ENCODE measurements at regions not wholly inside any gene's neighbourhood (a gene's known extent, or its start where the extent isn't known, plus 50 kb on each side); places are given as distances from the start of the nearest gene placed in this dataset.
A peak's percentile ranks its signal among the peaks of the same experiment; 100 is the strongest.

DNA sequence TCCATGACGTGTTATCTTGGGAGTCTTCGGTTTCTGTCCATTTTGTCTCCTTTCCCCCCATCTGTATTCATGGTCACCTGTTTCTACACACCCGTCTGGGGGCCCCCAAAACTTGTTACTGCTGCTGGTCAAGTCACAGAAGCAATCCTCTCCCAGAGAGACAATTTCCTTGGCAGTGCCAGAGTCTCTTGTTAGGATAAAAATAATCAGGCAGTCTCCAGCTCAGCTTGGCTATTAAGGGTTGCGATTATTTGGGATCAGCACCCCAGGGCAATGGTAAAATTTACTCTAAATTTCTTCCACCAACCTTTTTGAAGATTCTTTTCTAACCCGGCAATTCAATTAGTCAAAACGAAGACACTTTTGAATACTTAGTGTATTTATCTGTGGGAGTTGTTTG lies 229.1 kb upstream of the JARID2 start (continued):
- TF ChIP-seq, protein P1, sequence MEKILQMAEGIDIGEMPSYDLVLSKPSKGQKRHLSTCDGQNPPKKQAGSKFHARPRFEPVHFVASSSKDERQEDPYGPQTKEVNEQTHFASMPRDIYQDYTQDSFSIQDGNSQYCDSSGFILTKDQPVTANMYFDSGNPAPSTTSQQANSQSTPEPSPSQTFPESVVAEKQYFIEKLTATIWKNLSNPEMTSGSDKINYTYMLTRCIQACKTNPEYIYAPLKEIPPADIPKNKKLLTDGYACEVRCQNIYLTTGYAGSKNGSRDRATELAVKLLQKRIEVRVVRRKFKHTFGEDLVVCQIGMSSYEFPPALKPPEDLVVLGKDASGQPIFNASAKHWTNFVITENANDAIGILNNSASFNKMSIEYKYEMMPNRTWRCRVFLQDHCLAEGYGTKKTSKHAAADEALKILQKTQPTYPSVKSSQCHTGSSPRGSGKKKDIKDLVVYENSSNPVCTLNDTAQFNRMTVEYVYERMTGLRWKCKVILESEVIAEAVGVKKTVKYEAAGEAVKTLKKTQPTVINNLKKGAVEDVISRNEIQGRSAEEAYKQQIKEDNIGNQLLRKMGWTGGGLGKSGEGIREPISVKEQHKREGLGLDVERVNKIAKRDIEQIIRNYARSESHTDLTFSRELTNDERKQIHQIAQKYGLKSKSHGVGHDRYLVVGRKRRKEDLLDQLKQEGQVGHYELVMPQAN (conservative IDR thresholded peaks at IDR 0.05) = no peak
- TF ChIP-seq SMARCA5 (IDR thresholded peaks at IDR 0.05) = no peak

DNA sequence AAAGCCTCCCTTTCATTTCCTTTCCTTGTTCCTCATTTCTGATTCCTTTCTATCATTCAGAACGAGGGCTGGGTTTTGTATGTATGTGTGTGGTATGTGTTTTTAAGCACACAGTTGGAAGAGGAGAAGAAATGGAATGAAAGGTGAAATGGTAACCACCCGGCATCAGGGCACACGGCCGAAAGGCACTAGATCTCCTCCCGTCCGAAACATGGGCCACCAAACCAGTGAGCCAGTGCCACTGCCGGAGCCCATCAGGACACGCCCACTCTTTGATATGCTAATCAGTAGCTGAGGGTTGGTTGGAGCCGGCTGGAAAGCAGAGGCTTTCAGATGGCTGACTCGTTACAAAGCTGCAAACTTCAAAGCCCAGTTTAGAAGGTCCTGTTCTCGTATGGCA lies 228.6 kb upstream of the JARID2 start:
- H3K27me3 ChIP-seq (replicated peaks in 1 of 2; ENCODE audit: control insufficient read depth in 2 of 2, insufficient read depth in 2 of 2, low read length in 1 of 2) = no peaks in the 10 kb centered on the region
- ATAC-seq = peak; percentile 38; the same call in 1 of the 3 replicates
- TF ChIP-seq, protein P2, sequence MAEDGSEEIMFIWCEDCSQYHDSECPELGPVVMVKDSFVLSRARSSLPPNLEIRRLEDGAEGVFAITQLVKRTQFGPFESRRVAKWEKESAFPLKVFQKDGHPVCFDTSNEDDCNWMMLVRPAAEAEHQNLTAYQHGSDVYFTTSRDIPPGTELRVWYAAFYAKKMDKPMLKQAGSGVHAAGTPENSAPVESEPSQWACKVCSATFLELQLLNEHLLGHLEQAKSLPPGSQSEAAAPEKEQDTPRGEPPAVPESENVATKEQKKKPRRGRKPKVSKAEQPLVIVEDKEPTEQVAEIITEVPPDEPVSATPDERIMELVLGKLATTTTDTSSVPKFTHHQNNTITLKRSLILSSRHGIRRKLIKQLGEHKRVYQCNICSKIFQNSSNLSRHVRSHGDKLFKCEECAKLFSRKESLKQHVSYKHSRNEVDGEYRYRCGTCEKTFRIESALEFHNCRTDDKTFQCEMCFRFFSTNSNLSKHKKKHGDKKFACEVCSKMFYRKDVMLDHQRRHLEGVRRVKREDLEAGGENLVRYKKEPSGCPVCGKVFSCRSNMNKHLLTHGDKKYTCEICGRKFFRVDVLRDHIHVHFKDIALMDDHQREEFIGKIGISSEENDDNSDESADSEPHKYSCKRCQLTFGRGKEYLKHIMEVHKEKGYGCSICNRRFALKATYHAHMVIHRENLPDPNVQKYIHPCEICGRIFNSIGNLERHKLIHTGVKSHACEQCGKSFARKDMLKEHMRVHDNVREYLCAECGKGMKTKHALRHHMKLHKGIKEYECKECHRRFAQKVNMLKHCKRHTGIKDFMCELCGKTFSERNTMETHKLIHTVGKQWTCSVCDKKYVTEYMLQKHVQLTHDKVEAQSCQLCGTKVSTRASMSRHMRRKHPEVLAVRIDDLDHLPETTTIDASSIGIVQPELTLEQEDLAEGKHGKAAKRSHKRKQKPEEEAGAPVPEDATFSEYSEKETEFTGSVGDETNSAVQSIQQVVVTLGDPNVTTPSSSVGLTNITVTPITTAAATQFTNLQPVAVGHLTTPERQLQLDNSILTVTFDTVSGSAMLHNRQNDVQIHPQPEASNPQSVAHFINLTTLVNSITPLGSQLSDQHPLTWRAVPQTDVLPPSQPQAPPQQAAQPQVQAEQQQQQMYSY (CRISPR knock-in tag; IDR thresholded peaks at IDR 0.05) = no peak
- TF ChIP-seq, protein P3, sequence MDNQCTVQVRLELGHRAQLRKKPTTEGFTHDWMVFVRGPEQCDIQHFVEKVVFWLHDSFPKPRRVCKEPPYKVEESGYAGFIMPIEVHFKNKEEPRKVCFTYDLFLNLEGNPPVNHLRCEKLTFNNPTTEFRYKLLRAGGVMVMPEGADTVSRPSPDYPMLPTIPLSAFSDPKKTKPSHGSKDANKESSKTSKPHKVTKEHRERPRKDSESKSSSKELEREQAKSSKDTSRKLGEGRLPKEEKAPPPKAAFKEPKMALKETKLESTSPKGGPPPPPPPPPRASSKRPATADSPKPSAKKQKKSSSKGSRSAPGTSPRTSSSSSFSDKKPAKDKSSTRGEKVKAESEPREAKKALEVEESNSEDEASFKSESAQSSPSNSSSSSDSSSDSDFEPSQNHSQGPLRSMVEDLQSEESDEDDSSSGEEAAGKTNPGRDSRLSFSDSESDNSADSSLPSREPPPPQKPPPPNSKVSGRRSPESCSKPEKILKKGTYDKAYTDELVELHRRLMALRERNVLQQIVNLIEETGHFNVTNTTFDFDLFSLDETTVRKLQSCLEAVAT (IDR thresholded peaks at IDR 0.05) = no peak
- TF ChIP-seq ZSCAN29 (IDR thresholded peaks at IDR 0.05) (no peak), ZNF274 (IDR thresholded peaks at IDR 0.05; ENCODE audit: insufficient read depth, insufficient read length) (no peak), RBBP5 (conservative IDR thresholded peaks at IDR 0.05) (no peak), CHD4 (IDR thresholded peaks at IDR 0.05) (no peak), TCF12 (IDR thresholded peaks at IDR 0.05; ENCODE audit: low read depth, low read length) (no peak)
- TF ChIP-seq, protein P4, sequence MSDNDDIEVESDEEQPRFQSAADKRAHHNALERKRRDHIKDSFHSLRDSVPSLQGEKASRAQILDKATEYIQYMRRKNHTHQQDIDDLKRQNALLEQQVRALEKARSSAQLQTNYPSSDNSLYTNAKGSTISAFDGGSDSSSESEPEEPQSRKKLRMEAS (IDR thresholded peaks at IDR 0.05; ENCODE audit: low read depth, low read length) = no peak
- no peaks in the 10 kb centered on the region for H3K79me2 ChIP-seq (ENCODE audit: control insufficient read depth, insufficient read depth, low read length)
- peak; percentile 13 for FAIRE-seq
- peak overlapping the region; percentile 44; the same call in 1 of the 2 replicates for H3K4me2 ChIP-seq (ENCODE audit: control insufficient read depth, insufficient read depth)
- ChIA-PET CTCF (interaction anchor here (0.7 kb wide), 1 partner anchor 308 kb away, joined by 3 read pairs; no protein-coding TSS in a partner anchor), RAD21 (ENCODE audit: unreplicated experiment) (no interaction called here), SMC1A (ENCODE audit: uncharacterized antibody, unreplicated experiment) (interaction anchor here (1.6 kb wide), 1 partner anchor 143 kb away, joined by 3 read pairs; no protein-coding TSS in a partner anchor), POLR2A (interaction anchor here (0.5 kb wide), 1 partner anchor 375 kb away, joined by 3 read pairs; no protein-coding TSS in a partner anchor)
- H2AFZ ChIP-seq (ENCODE audit: control insufficient read depth, low read depth, low read length) = no peak overlapping the region; the same call in 1 of the 2 replicates
- no peak overlapping the region for H3K4me3 ChIP-seq
- no TSS peak for BruUV-seq (replicated peaks)
- H3K9ac ChIP-seq (ENCODE audit: control insufficient read depth, insufficient read depth, low read length) = no peak overlapping the region
- intact Hi-C loops (cut with micrococcal nuclease; ENCODE audit: unreplicated experiment) (no loop called here), in situ Hi-C loops (cut with MboI) (no loop called here)
- H3K36me3 ChIP-seq (ENCODE audit: control insufficient read depth in 2 of 2, insufficient read depth in 2 of 2, low read length in 1 of 2) = no peaks in the 10 kb centered on the region
- no peaks in the 10 kb centered on the region for H3K9me3 ChIP-seq (replicated peaks; ENCODE audit: control insufficient read depth, insufficient read depth, low read length)
- DNase-seq (ENCODE audit: low read depth, low spot score) = no peak
- H4K20me1 ChIP-seq (ENCODE audit: control insufficient read depth, insufficient read depth) = no peaks in the 10 kb centered on the region
- no peak overlapping the region for H3K27ac ChIP-seq (ENCODE audit: control insufficient read depth, insufficient read depth)
- WGBS (ENCODE audit: insufficient coverage, insufficient replicate concordance, low lambda C conversion rate, missing lambda C conversion rate) = 21% methylated on average over 11 of the region's 11 CpGs
- H3K4me1 ChIP-seq (ENCODE audit: control insufficient read depth, insufficient read depth, low read length) = peaks cover 8% of the 10 kb centered on the region

Data from GM12878 (cell line).